Smooth muscle cell of the brain vasculature (primary cell): ENCODE measurements at regions not wholly inside any gene's neighbourhood (a gene's known extent, or its start where the extent isn't known, plus 50 kb on each side); places are given as distances from the start of the nearest gene placed in this dataset.
"Not testable (repeated sequence)": the region's sequence is repeated elsewhere in the genome, so short reads cannot be mapped to it uniquely, and the experiment has no call there.

Experiments
- DNase-seq: peaks from one replicate; pipeline ENCODE4 v3.0.0-alpha.2; 2012; ENCODE audit warnings: low read depth, low spot score

DNA sequence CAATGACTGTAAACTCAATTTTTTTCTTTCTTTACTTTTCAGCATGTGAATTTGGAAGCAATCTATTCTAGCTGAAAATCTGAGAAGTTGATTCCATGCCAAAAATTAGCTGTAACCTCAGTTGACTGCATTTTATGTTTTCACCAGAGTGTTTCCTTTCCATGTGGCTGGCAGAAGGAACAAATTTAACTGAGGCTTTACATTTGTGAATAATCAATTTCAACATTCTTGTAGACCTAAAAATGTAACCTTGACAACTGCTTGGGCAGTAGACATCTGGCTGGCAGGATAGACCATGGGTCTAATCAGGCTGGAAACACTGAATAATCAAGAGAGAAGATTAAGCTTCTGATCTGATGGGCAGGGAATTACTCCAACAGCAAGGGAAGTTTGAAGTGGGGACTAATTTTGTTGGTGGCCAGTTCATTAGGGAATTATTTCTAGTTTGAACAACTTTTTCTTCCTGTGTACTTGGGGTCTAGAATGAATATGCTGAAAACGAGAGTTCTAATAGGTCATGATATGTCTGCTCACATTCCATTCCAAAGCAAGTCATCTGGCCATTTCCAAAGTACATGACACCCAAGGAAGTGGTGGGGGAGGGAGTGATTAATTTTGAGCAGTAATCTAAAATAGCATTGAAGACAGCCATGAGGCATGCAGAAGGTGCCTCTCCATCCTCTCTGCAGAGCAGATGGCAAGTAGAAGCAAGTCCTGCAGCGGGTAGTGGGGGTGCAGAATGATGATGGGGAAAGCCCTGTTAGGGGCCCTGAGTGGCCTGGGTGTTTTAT is 68.2 kb downstream of the ATP23 start:
- no peak for DNase-seq

DNA sequence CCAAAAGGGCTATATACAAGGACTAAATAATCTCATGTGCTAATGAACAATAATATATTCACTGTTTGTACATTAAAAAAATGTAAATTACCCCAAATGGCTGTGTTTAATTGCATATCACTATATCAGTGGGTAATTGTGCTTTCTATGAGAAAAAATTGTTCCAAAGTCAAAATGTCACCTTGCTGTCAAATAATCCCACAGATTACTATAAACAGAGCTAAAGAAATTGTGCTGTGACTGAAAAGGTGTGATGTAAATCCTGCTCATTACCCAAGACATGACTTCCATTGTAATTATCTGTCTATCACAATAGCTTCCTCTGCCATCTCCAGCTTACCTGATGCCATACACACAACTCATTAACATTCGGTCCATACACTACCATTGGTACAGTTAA is 70.3 kb downstream of the ATP23 start:
- DNase-seq, result no peak

DNA sequence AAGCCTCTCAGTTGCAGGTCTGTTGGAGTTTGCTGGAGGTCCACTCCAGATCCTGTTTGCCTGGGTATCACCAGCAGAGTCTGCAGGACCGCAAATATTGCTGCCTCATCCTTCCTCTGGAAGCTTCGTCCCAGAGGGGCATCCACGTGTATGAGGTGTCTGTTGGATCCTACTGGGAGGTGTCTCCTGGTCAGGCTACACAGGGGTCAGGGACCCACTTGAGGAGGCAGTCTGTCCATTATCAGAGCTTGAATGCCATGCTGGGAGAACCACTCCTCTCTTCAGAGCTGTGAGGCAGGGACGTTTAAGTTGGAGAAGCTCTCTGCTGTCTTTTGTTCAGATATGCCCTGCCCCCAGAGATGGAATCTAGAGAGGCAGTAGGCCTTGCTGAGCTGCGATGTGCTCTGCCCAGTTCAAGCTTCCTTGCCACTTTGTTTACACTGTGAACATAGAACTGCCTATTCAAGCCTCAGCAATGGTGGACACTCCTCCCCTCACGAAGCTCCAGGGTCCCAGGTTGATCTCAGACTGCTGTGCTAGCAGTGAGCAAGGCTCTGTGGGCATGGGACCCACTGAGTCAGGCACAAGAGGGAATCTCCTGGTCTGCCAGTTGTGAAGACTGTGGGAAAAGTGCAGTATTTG is 81.1 kb downstream of the ATP23 start:
- not testable (repeated sequence) for DNase-seq

DNA sequence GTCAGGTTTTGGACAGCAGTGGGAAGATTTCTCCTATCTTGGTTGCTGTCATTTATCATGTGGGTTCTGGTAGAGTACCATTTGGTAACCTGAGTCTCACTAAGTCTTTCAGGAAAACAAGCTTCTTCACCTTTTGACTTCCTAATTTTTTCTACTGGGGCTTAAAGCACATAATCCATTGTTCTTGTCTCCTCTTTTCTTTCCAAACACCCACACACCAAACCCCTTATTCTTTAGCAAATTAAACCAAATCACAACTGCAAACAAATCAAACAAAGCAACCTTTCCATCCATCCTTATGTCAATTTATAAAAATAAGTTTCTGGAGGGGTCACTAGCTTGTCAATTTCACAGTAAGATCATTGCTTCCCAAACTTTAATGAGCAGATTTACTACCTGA is 84.1 kb downstream of the ATP23 start:
- no peak for DNase-seq

DNA sequence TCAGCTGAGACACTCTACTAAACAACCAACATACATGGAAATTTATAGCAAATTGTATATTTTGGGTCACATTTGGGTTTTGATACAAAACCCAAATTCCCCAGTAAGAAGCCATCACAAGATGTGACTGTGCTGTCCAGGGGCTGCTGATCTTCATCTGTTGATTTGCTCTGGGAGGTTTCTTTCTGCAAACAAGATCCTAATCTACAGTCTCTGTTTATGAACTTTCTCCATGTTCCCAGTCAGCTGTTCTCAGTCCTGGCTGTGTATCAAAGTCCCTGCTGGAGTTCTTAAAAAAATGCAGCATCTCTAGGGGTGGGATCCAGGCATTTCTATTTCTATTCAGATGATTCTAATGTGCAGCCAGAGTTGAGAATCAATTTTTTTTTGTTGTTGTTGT is 85.1 kb downstream of the ATP23 start:
- no peak for DNase-seq

DNA sequence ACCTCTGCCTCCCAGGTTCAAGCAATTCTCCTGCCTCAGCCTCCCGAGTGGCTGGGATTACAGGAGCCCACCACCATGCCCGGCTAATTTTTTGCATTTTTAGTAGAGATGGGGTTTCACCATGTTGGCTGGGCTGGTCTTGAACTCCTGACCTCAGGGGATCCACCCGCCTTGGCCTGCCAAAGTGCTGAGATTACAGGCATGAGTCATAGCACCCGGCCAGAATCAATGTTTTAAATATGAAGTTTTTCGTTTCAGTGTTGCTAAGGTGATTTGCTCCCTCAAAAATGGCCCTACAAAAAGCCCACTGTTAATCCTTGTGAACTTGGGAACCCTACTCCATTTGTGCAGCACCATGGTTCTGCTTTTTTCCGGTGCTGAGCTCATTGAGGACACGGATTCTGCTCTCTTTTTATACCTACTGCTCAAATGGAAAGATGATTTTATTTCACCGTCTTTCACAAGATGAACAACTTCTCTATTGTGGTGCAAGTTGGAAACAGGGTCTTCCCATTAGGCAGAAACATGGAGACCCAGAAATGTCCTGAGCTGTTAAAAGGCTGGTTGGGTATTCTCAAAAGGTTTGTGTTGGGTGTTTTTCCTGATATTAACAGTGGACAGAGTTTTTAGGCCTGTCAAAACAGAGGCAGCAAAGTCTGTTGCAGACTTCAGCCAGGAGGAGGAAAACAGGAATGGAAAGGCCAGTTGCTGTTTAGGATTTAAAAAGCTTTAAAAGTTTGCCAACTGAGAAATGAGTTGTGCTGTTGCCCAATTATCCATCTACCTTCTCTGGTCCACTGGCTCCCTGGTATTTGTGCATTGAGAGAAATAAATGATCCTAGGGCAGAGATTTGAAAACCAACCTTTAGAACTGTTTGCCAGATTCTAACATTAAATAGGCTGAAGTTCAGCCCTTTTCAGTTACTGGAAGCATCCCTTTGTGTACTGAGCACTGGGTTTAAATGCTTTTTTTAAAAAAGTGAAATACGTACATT is 85.8 kb downstream of the ATP23 start:
- DNase-seq, result no peak

DNA sequence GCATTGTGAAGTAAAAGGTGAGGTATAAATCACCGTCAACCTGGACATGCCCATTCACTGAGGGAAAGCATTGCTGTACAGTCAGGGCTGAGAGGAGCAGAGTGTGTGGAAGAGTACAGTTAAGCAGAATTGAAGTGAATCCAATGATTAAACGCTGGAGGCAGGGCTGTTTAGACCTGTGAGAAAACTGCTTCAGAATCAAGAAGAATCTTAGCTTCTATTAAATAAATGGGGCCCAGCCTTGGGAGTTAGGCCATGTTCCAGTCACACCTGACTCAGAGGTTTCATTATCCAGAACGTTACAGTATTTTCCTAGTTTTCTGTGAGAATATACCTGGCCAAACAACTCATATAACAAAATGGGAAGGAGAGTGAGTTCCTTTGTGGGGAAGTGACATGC is 86.9 kb downstream of the ATP23 start:
- DNase-seq, result no peak

DNA sequence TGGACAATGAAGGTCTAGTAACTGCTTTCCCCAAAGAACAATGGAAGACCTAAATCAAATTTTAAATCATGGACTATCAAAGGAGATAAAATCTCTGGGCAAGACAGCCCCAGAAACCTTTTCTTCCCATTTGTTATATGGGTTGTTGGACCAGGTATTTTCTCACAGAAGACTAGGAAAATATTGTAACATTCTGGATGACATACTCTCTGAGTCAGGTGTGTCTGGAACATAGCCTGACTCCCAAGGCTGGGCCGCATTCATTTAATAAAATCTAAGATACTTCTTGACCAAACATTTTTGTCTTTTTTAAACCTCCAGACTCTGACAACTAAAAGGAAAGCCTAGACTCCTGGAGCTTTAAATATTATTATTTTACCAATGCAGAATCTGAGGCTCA is 87.9 kb downstream of the ATP23 start:
- DNase-seq, result no peak

DNA sequence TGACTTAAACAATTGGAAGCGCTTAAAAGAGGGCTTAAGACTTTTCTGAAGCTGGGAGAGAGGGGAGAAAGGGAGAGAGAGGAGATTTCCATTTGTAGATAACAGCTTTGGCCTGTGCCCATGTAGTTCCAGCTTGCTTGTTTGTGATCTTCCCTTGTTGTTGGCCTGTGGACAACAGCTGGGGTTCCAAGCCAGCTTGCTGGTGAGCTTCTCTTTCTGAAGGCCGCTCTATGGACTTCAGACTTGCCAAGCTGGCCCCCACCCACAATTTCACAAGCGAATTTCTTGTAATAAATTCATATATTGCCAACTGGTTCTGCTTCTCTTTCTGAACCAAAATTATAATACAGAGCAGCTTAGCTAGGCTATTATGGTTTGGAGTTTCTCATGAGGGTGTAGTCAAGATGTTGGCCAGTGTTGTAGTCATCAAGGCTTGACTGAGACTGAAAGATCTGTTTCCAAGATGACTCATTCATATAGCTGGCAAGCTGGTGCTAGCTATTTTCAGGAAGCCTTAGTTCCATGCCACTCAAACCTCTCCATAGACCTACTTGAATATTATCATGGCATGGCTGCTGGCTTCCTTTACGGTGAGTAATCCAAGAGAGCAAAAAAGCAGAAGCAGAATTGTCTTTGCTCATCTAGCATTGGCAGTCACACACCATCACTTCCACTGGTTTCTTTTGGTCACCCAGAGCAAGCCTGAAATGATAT is 89.4 kb downstream of the ATP23 start:
- DNase-seq, result no peak

DNA sequence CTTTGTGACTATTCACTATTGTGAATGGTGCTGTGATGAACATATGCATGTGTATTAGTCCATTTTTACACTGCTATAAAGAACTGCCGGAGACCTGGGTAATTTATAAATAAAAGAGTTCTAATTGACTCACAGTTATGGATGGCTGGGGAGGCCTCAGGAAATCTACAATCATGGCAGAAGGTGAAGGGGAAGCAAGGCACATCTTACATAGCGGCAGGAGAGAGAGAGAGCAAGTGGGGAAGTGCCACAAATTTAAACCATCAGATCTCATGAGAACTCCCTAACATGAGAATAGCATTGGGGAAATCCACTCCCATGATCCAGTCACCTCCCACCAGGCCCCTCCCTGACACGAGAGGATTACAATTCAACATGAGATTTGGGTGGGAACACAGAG is 90.8 kb downstream of the ATP23 start:
- DNase-seq, result no peak

DNA sequence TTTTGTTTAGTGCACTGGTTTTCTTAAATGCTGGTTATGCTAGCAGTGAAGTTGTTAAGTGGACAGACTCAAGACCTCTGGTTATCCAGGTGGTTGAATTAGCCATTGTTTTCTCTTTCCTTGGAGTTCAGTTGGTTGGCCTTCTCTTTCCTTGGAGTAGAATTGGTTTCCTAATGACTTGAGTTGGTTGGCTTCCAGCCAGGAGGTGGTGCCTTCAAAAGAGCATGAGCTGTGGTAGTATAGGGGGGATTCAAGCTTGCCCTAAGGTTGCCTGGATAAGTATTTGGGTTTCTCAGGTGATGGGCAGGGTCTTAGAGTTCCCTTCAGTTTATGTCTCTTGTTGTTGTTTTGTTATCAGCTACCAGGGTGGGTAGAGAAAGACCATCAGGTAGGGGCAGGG is 92.5 kb downstream of the ATP23 start:
- DNase-seq, result no peak

DNA sequence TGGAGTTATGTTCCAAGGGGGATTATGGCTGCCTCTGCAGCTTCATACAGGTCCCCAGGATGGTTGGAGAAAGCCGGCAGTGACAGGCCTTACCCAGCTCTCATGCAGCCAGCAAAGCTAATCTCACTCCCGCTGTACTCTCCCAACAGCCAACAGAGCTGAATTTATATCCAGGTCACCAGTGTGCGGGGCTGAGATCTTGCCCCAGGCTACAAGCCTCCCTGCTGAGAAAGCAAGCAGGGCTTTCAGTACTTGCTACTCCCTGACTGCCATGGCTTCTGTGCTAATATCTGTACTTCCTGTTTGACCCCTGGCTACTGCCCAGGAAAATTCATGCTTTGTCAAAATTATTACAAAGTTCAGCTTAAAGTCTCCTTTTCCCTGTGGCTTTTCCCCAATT is 92.9 kb downstream of the ATP23 start:
- no peak for DNase-seq

DNA sequence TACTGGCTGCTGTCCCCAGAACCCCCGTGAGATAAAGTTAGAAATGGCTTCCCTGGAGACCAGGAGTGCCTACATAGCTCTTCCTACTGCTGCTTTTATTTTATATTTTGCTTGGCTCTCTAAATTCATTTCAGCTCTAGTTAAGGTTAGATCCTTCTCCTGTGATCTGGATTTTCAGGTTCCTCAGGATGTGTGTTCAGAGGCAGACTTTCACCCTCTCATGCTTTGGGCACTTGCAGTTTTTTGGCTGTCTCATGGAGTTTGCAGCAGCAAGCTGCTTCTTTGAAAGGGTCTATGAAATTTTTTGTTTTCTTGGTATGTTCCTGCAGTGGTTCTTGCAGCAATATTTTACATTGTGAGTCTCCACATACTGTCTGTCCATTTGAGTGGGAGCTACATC is 93.3 kb downstream of the ATP23 start:
- no peak for DNase-seq

DNA sequence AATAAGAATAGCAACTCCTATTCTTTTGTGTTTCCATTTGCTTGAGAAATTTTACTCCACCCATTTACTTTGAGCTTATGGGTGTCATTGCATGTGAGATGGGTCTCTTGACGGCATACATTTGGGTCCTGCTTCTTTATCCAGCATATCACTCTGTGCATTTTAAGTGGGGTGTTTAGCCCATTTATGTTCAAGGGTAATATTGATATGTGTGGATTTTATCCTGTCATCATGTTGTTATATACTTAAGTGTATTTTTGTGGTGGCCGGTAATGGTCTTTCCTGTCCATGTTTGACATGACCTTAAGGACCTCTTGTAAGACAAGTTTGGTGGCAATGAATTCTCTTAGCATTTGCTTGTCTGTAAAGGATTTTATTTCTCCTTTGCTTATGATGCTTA is 100.1 kb downstream of the ATP23 start:
- no peak for DNase-seq

DNA sequence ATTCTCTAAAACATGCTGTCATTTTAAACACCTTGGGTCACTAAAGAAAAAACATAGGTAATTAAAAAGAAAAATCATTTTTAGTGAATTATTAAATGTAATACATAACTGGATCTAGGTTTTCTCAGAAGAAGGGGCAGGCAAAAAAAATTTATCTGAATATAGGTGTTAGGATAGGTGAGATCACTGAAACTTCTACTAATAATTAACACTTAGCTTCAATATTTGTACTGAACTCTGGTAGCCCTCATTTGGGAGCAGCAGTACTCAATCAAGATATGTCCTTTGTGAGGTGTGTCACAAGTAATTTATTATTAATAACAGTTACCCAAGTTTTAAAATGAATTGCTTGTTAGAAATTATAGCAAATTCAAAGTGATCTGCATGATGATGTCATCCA is 103.6 kb downstream of the ATP23 start:
- DNase-seq, result no peak

DNA sequence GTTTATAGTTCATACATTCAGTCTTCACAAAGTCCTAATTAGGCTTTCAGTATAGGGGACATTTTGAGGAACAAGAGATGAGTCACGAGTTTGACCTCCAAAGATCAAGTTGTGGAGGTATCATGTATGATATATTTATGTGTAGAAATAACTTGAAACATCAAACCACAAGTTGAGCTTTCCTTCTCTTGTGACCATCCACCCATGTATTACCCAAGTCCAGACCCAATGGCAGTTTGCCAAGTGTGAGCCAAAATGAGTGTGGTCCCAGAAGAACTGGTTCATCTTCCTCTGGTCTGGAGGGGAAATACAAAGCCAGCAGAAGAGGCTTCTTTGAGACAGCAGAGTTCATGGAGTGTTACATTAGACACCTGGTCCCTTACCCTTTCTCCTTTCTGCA is 104.9 kb downstream of the ATP23 start:
- DNase-seq, result no peak

DNA sequence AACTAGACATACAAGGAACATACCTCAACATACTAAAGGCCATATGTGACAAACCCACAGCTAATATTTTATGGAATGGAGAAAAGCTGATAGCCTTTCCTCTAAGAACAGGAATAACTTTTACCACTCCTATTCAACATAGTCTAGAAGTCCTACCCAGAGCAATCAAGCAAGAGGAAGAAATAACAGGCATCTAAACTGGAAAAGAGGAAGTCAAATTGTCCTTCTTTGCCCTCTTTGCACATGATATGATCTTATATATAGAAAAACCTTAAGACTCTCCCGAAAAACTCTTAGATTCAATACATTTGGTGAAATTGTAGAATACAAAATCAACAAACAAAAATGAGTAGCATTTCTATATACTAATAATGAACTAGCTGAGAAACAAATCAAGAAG is 110.0 kb downstream of the ATP23 start:
- DNase-seq, result no peak

DNA sequence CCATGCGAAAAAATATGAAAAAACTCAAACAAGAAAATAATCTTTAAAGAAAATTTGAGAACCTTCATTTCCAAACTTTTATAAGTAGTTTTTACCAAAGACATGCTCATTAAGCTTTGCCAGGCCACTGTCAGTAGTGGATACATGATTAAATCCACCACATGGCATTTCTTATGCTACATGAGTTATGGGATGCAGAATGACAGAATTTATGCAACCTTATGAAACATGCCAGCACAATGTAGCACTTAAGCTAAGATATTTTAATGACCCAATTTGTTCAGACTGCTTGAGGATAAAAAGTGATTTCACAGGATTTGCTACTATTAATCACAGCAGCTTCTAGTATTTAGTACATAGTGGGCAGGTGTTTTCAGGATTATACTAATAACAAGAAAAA is 123.3 kb downstream of the ATP23 start:
- DNase-seq, result no peak

DNA sequence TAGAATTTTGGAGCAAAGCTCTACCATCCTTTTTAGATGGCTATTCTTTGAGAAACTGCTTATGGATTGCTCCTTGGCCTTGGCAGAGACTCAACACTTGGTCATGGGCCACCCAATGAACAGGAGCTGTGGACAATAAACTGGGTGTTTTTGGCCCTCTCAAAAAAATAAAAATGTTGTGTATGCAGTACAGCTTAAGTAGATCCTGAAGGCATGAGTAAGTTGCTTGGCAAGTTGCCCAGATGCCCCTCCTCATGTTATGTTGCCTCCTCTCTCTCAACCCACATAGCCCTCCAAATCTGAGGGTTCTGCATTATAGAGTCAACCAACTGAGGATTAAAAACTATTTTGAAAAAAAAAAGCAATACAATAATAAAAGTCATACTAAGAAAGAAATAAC is 124.9 kb downstream of the ATP23 start:
- no peak for DNase-seq

DNA sequence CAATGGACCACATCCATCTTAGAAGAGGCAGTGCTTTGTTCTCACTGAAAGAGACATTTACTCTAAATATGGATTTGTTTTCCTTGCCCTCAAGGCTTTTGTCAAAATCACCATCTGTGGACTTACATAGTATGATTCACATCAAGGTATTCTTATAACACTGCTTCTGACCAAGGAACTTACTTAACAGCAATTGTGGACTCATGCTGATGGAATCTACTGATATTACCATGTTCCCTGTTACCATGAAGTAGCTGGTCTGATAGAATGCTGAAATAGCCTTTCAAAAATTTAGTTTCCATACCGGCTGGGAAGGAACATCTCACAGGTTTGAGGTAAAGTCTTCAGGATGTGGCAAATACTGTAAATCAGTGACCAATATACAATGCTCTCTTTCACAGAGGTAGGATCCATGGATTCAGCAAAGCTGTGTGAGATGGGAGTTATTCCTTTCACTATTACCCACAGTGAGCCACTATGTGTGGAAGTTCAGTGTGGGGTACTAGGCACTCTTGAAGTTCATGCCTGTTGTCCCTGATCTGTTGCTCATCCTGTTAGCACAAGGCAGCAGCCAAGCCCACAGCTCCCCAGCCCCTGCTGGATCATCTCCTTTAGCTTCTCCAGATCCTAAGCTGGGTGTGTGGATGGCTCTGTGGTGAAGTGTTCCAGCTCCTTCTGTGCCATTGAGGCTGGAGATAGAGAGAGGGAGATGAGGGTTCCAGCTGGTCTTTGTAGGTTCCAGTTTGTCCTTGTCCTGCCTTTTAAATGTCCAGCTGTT is 126.4 kb downstream of the ATP23 start:
- DNase-seq, result no peak

DNA sequence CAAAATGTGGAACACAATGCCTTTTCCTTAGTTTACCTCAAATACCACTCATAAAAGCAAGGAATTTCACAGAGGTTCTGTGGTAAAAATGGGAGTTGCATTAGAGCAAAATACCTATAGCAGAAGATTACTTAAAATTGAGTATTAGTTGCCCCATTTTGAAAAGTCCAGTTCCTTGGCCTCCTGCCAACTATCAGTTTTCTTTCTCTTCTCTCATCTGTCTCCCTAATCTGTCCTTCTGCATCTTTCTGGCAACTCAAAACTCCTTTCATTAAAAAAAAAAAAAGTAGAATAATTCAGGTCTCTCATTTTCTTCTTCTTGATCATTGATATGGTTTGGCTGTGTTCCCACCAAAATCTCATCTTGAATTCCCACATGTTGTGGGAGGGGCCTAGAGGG is 127.3 kb downstream of the ATP23 start:
- no peak for DNase-seq
